ENCODE measurements at regions not wholly inside any gene's neighbourhood (a gene's known extent, or its start where the extent isn't known, plus 50 kb on each side); places are given as distances from the start of the nearest gene placed in this dataset.
A peak's percentile ranks its signal among the peaks of the same experiment; 100 is the strongest.

GRCh38 chr10:26914898-26915297, 54.1 kb upstream of the ABI1 start:
- in situ Hi-C loops (cut with MboI; ENCODE audit: low sequenced_read_pairs, unreplicated experiment), result no loop called here
- TF ChIP-seq, protein P1, sequence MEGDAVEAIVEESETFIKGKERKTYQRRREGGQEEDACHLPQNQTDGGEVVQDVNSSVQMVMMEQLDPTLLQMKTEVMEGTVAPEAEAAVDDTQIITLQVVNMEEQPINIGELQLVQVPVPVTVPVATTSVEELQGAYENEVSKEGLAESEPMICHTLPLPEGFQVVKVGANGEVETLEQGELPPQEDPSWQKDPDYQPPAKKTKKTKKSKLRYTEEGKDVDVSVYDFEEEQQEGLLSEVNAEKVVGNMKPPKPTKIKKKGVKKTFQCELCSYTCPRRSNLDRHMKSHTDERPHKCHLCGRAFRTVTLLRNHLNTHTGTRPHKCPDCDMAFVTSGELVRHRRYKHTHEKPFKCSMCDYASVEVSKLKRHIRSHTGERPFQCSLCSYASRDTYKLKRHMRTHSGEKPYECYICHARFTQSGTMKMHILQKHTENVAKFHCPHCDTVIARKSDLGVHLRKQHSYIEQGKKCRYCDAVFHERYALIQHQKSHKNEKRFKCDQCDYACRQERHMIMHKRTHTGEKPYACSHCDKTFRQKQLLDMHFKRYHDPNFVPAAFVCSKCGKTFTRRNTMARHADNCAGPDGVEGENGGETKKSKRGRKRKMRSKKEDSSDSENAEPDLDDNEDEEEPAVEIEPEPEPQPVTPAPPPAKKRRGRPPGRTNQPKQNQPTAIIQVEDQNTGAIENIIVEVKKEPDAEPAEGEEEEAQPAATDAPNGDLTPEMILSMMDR (IDR thresholded peaks at IDR 0.05; ENCODE audit: borderline replicate concordance, control extremely low read depth, extremely low read depth, insufficient read depth, missing control alignments), result no peak

DNA sequence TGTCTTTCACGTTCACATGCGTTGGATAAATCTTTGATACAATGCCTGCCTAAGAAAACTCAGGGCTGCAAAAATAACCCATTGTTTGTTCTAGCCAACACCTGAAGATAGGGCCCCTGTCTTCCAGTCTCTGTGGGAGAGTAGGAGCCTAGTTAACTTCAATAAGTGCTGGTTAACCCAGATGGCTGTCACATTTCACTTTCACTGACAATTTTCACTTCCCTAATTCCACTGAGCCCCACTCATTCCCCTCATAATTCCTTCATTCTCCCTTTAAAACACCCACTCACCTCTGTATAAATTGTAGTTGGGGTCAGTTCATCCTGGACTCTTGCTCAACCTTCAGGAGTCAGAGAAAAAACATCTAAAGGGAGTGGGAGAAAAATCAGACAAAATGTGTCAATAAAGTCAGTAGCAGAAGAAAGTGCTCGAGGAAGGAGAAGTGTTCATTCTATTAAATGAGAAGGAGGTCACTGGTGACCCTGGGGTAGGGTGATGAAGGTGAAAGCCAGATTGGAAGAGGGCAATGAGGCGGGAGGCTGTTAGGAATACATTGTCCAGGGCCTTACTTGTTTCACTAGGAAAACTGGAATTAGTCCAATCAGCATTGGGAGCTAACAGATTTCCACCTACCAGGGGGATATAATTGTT, 51.2 kb upstream of the ABI1 start:
- TF ChIP-seq, protein P1 (IDR thresholded peaks at IDR 0.05; ENCODE audit: borderline replicate concordance, control extremely low read depth, extremely low read depth, insufficient read depth, missing control alignments), result no peak
- in situ Hi-C loops (cut with MboI; ENCODE audit: low sequenced_read_pairs, unreplicated experiment), result no loop called here
- DNase-seq (ENCODE audit: low spot score), result peak; percentile 43

More at GRCh38 chr10:26914898-26915297, 54.1 kb upstream of the ABI1 start:
- DNase-seq (ENCODE audit: low spot score), result no peak

All from GM13976 (cell line).